ENCODE measurements at regions not wholly inside any gene's neighbourhood (a gene's known extent, or its start where the extent isn't known, plus 50 kb on each side); places are given as distances from the start of the nearest gene placed in this dataset.

GRCh38 chr1:38305666-38306065, 259.1 kb upstream of the POU3F1 start:
- Mint-ChIP-seq H3K27ac (no peak overlapping the region), H3K36me3 (no peaks in the 10 kb centered on the region), H3K4me3 (no peak overlapping the region), H3K27me3 (peaks cover 29 to 47% (median 44%) of the 10 kb centered on the region in 5 donors), H3K9me3 (no peaks in the 10 kb centered on the region), H3K4me1 (no peaks in the 10 kb centered on the region)
- no peaks in the 10 kb centered on the region for H3K4me1 ChIP-seq (ENCODE audit: control insufficient read depth in 2 of 2, insufficient read depth in 2 of 2, low read length in 2 of 2)
- POLR2A ChIA-PET: no interaction called here
- DNase-seq (no peak), ATAC-seq (no peak)
- intact Hi-C loops (cut with micrococcal nuclease): no loop called here
- H3K9me3 ChIP-seq (ENCODE audit: control insufficient read depth in 2 of 3, low read length in 3 of 3): no peaks in the 10 kb centered on the region
- CTCF ChIA-PET: no interaction called here
- H3K36me3 ChIP-seq (ENCODE audit: control insufficient read depth in 2 of 3, insufficient read depth in 3 of 3, low read length in 3 of 3): no peaks in the 10 kb centered on the region
- H3K4me3 ChIP-seq (ENCODE audit: low read length): no peak overlapping the region
- no peak overlapping the region for H3K27ac ChIP-seq (ENCODE audit: low read depth, low read length)
- no peaks in the 10 kb centered on the region for H3K27me3 ChIP-seq (ENCODE audit: control insufficient read depth in 2 of 2, insufficient read depth in 2 of 2, low read length in 2 of 2)

- peaks cover 28 to 47% (median 39%) of the 10 kb centered on the region in 5 donors for H3K27me3 Mint-ChIP-seq
- no peak overlapping the region for H3K4me3 Mint-ChIP-seq
- CTCF ChIA-PET: no interaction called here
- Histone ChIP-seq H3K36me3 (ENCODE audit: control insufficient read depth in 2 of 3, insufficient read depth in 3 of 3, low read length in 3 of 3) (no peaks in the 10 kb centered on the region), H3K4me1 (ENCODE audit: control insufficient read depth in 2 of 2, insufficient read depth in 2 of 2, low read length in 2 of 2) (no peaks in the 10 kb centered on the region), H3K27ac (ENCODE audit: low read depth, low read length) (no peak overlapping the region), H3K4me3 (ENCODE audit: low read length) (no peak overlapping the region), H3K9me3 (ENCODE audit: control insufficient read depth in 2 of 3, low read length in 3 of 3) (no peaks in the 10 kb centered on the region), H3K27me3 (ENCODE audit: control insufficient read depth in 2 of 2, insufficient read depth in 2 of 2, low read length in 2 of 2) (no peaks in the 10 kb centered on the region)
- no peak overlapping the region for H3K27ac Mint-ChIP-seq
- H3K36me3 Mint-ChIP-seq: no peaks in the 10 kb centered on the region
- DNase-seq (no peak), ATAC-seq (no peak)
- POLR2A ChIA-PET: no interaction called here
- no peaks in the 10 kb centered on the region for H3K9me3 Mint-ChIP-seq
- no peaks in the 10 kb centered on the region for H3K4me1 Mint-ChIP-seq
- intact Hi-C loops (cut with micrococcal nuclease): no loop called here
These were observed 257.2 kb upstream of the POU3F1 start for GRCh38 chr1:38303843-38304242.

- H3K9me3 ChIP-seq (ENCODE audit: control insufficient read depth in 2 of 3, low read length in 3 of 3): no peaks in the 10 kb centered on the region
- no peaks in the 10 kb centered on the region for H3K27me3 ChIP-seq (ENCODE audit: control insufficient read depth in 2 of 2, insufficient read depth in 2 of 2, low read length in 2 of 2)
- CTCF ChIA-PET: no interaction called here
These were observed 254.4 kb upstream of the POU3F1 start for GRCh38 chr1:38301040-38301439.

GRCh38 chr1:38300616-38301015, 254.0 kb upstream of the POU3F1 start:
- ChIA-PET POLR2A (no interaction called here), CTCF (no interaction called here)
- no peaks in the 10 kb centered on the region for H3K4me1 Mint-ChIP-seq
- H3K27me3 Mint-ChIP-seq: peaks cover 42 to 60% (median 51%) of the 10 kb centered on the region in 5 donors
- Histone ChIP-seq H3K4me1 (ENCODE audit: control insufficient read depth in 2 of 2, insufficient read depth in 2 of 2, low read length in 2 of 2) (no peaks in the 10 kb centered on the region), H3K27ac (ENCODE audit: low read depth, low read length) (no peak overlapping the region), H3K9me3 (ENCODE audit: control insufficient read depth in 2 of 3, low read length in 3 of 3) (no peaks in the 10 kb centered on the region), H3K4me3 (ENCODE audit: low read length) (no peak overlapping the region), H3K27me3 (ENCODE audit: control insufficient read depth in 2 of 2, insufficient read depth in 2 of 2, low read length in 2 of 2) (no peaks in the 10 kb centered on the region), H3K36me3 (ENCODE audit: control insufficient read depth in 2 of 3, insufficient read depth in 3 of 3, low read length in 3 of 3) (no peaks in the 10 kb centered on the region)
- no peak overlapping the region for H3K4me3 Mint-ChIP-seq
- H3K27ac Mint-ChIP-seq: no peak overlapping the region
- ATAC-seq: no peak
- intact Hi-C loops (cut with micrococcal nuclease): no loop called here
- peaks cover 0 to 6% (median 0%) of the 10 kb centered on the region in 11 donors for H3K9me3 Mint-ChIP-seq
- no peak for DNase-seq
- no peaks in the 10 kb centered on the region for H3K36me3 Mint-ChIP-seq

More at GRCh38 chr1:38301040-38301439, 254.4 kb upstream of the POU3F1 start:
- H3K4me1 Mint-ChIP-seq: no peaks in the 10 kb centered on the region
- peaks cover 42 to 60% (median 51%) of the 10 kb centered on the region in 5 donors for H3K27me3 Mint-ChIP-seq
- no peak overlapping the region for H3K27ac Mint-ChIP-seq
- Histone ChIP-seq H3K4me3 (ENCODE audit: low read length) (no peak overlapping the region), H3K27ac (ENCODE audit: low read depth, low read length) (no peak overlapping the region), H3K36me3 (ENCODE audit: control insufficient read depth in 2 of 3, insufficient read depth in 3 of 3, low read length in 3 of 3) (no peaks in the 10 kb centered on the region), H3K4me1 (ENCODE audit: control insufficient read depth in 2 of 2, insufficient read depth in 2 of 2, low read length in 2 of 2) (no peaks in the 10 kb centered on the region)
- ATAC-seq (no peak), DNase-seq (no peak)
- no peaks in the 10 kb centered on the region for H3K36me3 Mint-ChIP-seq
- POLR2A ChIA-PET: no interaction called here
- intact Hi-C loops (cut with micrococcal nuclease): no loop called here
- H3K9me3 Mint-ChIP-seq: peaks cover 0 to 6% (median 0%) of the 10 kb centered on the region in 11 donors
- H3K4me3 Mint-ChIP-seq: no peak overlapping the region

GRCh38 chr1:38297842-38298241, 251.2 kb upstream of the POU3F1 start:
- H3K27ac Mint-ChIP-seq: no peak overlapping the region
- peaks cover 34 to 65% (median 54%) of the 10 kb centered on the region in 5 donors for H3K27me3 Mint-ChIP-seq
- POLR2A ChIA-PET: no interaction called here
- CTCF ChIA-PET: no interaction called here
- Histone ChIP-seq H3K4me1 (ENCODE audit: control insufficient read depth in 2 of 2, insufficient read depth in 2 of 2, low read length in 2 of 2) (no peaks in the 10 kb centered on the region), H3K9me3 (ENCODE audit: control insufficient read depth in 2 of 3, low read length in 3 of 3) (no peaks in the 10 kb centered on the region), H3K36me3 (ENCODE audit: control insufficient read depth in 2 of 3, insufficient read depth in 3 of 3, low read length in 3 of 3) (no peaks in the 10 kb centered on the region), H3K27ac (ENCODE audit: low read depth, low read length) (no peak overlapping the region), H3K4me3 (ENCODE audit: low read length) (no peak overlapping the region), H3K27me3 (ENCODE audit: control insufficient read depth in 2 of 2, insufficient read depth in 2 of 2, low read length in 2 of 2) (no peaks in the 10 kb centered on the region)
- H3K36me3 Mint-ChIP-seq: peaks cover 0 to 4% (median 0%) of the 10 kb centered on the region in 5 donors
- H3K9me3 Mint-ChIP-seq: peaks cover 0 to 14% (median 3%) of the 10 kb centered on the region in 11 donors
- H3K4me1 Mint-ChIP-seq: peaks cover 0 to 2% (median under 1%) of the 10 kb centered on the region in 7 donors
- no peak overlapping the region for H3K4me3 Mint-ChIP-seq
- ATAC-seq (no peak), DNase-seq (no peak)
- intact Hi-C loops (cut with micrococcal nuclease): no loop called here

- no peak overlapping the region for H3K27ac Mint-ChIP-seq
- intact Hi-C loops (cut with micrococcal nuclease): no loop called here
- peaks cover 36 to 68% (median 60%) of the 10 kb centered on the region in 5 donors for H3K27me3 Mint-ChIP-seq
- ChIA-PET POLR2A (no interaction called here), CTCF (no interaction called here)
- H3K4me1 ChIP-seq (ENCODE audit: control insufficient read depth in 2 of 2, insufficient read depth in 2 of 2, low read length in 2 of 2): no peaks in the 10 kb centered on the region
- no peak for DNase-seq
- peaks cover 0 to 14% (median 3%) of the 10 kb centered on the region in 11 donors for H3K9me3 Mint-ChIP-seq
- H3K9me3 ChIP-seq (ENCODE audit: control insufficient read depth in 2 of 3, low read length in 3 of 3): no peaks in the 10 kb centered on the region
- no peak overlapping the region for H3K4me3 Mint-ChIP-seq
- H3K4me1 Mint-ChIP-seq: peaks cover 0 to 7% (median 5%) of the 10 kb centered on the region in 7 donors
- H3K27me3 ChIP-seq (ENCODE audit: control insufficient read depth in 2 of 2, insufficient read depth in 2 of 2, low read length in 2 of 2): no peaks in the 10 kb centered on the region
- ATAC-seq: no peak
- no peaks in the 10 kb centered on the region for H3K36me3 ChIP-seq (ENCODE audit: control insufficient read depth in 2 of 3, insufficient read depth in 3 of 3, low read length in 3 of 3)
- H3K4me3 ChIP-seq (ENCODE audit: low read length): no peak overlapping the region
- H3K36me3 Mint-ChIP-seq: peaks cover 0 to 7% (median 0%) of the 10 kb centered on the region in 5 donors
- H3K27ac ChIP-seq (ENCODE audit: low read depth, low read length): no peak overlapping the region
These were observed 250.7 kb upstream of the POU3F1 start for GRCh38 chr1:38297246-38297645.

GRCh38 chr1:38296047-38296446, 249.5 kb upstream of the POU3F1 start:
- Mint-ChIP-seq H3K27ac (no peak overlapping the region), H3K4me3 (no peak overlapping the region), H3K27me3 (peaks cover 45 to 74% (median 66%) of the 10 kb centered on the region in 5 donors), H3K36me3 (peaks cover 0 to 7% (median 0%) of the 10 kb centered on the region in 5 donors), H3K9me3 (peaks cover 0 to 14% (median 3%) of the 10 kb centered on the region in 11 donors), H3K4me1 (peaks cover 0 to 7% (median 5%) of the 10 kb centered on the region in 7 donors)
- intact Hi-C loops (cut with micrococcal nuclease): no loop called here
- no peak for DNase-seq
- H3K36me3 ChIP-seq (ENCODE audit: control insufficient read depth in 2 of 3, insufficient read depth in 3 of 3, low read length in 3 of 3): no peaks in the 10 kb centered on the region
- no peaks in the 10 kb centered on the region for H3K9me3 ChIP-seq (ENCODE audit: control insufficient read depth in 2 of 3, low read length in 3 of 3)
- no peaks in the 10 kb centered on the region for H3K4me1 ChIP-seq (ENCODE audit: control insufficient read depth in 2 of 2, insufficient read depth in 2 of 2, low read length in 2 of 2)
- CTCF ChIA-PET: no interaction called here
- ATAC-seq: no peak
- POLR2A ChIA-PET: no interaction called here
- no peaks in the 10 kb centered on the region for H3K27me3 ChIP-seq (ENCODE audit: control insufficient read depth in 2 of 2, insufficient read depth in 2 of 2, low read length in 2 of 2)
- no peak overlapping the region for H3K27ac ChIP-seq (ENCODE audit: low read depth, low read length)
- H3K4me3 ChIP-seq (ENCODE audit: low read length): no peak overlapping the region
